Endodermal cell (in vitro differentiated cells): ENCODE measurements at regions not wholly inside any gene's neighbourhood (a gene's known extent, or its start where the extent isn't known, plus 50 kb on each side); places are given as distances from the start of the nearest gene placed in this dataset.

Source experiments
- DNase-seq: peaks from one replicate; pipeline ENCODE4 v3.0.0-alpha.2; 2017
- H3K27ac ChIP-seq: 2 replicates; pipeline ENCODE4 v1.5.1; 2013; ENCODE audit warnings: mild to moderate bottlenecking, low read depth, low read length, moderate library complexity
- H3K27me3 ChIP-seq: 2 replicates; pipeline ENCODE4 v1.6.1; 2013; ENCODE audit warnings: mild to moderate bottlenecking, low read length, moderate library complexity; ENCODE audit not compliant: insufficient read depth, control insufficient read depth, poor library complexity, severe bottlenecking
- H3K36me3 ChIP-seq: 2 replicates; pipeline ENCODE4 v1.7.0; 2013; ENCODE audit warnings: mild to moderate bottlenecking, low read length, moderate library complexity; ENCODE audit not compliant: control insufficient read depth, insufficient read depth
- H3K4me1 ChIP-seq: one replicate; pipeline ENCODE4 v1.7.0; 2013; ENCODE audit warnings: low read length; ENCODE audit not compliant: control insufficient read depth, insufficient read depth
- H3K4me3 ChIP-seq: 2 replicates; pipeline ENCODE4 v1.5.1; 2013; ENCODE audit warnings: mild to moderate bottlenecking, low read length, moderate library complexity
- H3K9ac ChIP-seq: 2 replicates; pipeline ENCODE4 v1.6.1; 2013; ENCODE audit warnings: mild to moderate bottlenecking, low read length, moderate library complexity; ENCODE audit not compliant: poor library complexity, severe bottlenecking; ENCODE audit errors: extremely low read depth
- H3K9me3 ChIP-seq: 2 replicates; pipeline ENCODE4 v1.6.1; 2013; ENCODE audit warnings: mild to moderate bottlenecking, low read length, moderate library complexity; ENCODE audit not compliant: control insufficient read depth
- H3K27ac Mint-ChIP-seq: 2 replicates; pipeline ENCODE4 v1.8.0; 2020; ENCODE audit warnings: mixed read lengths
- H3K27me3 Mint-ChIP-seq: 2 replicates; pipeline ENCODE4 v1.8.0; 2021; ENCODE audit warnings: mild to moderate bottlenecking, mixed read lengths; ENCODE audit not compliant: insufficient read depth
- H3K36me3 Mint-ChIP-seq: 2 replicates; pipeline ENCODE4 v1.8.0; 2020; ENCODE audit warnings: low read depth, mixed read lengths
- H3K4me1 Mint-ChIP-seq: 2 replicates; pipeline ENCODE4 v1.8.0; 2020; ENCODE audit warnings: mixed read lengths
- H3K4me3 Mint-ChIP-seq: 2 replicates; pipeline ENCODE4 v1.8.0; 2020; ENCODE audit warnings: mild to moderate bottlenecking, moderate library complexity, mixed read lengths
- H3K9me3 Mint-ChIP-seq: 2 replicates; pipeline ENCODE4 v1.8.0; 2020; ENCODE audit warnings: mild to moderate bottlenecking, mixed read lengths
- WGBS, 2 experiments: methylation state at CpG; one replicate each; pipeline versions ENCODE4 v1.1.5 to v1.1.7; 2013; ENCODE audit warnings: missing lambda C conversion rate in 2 of 2, mixed read lengths in 1 of 2; ENCODE audit not compliant: insufficient coverage in 1 of 2, insufficient read length in 1 of 2; 5-methylcytosine and 5-hydroxymethylcytosine counted together
- TF ChIP-seq, protein P1 (sequence below): fragments of 200-600 bp; sonication (generic); conservative IDR thresholded peaks from 2 replicates; pipeline ENCODE4 v1.5.0; 2021; ENCODE audit warnings: antibody characterized with exemption, mild to moderate bottlenecking

DNA sequence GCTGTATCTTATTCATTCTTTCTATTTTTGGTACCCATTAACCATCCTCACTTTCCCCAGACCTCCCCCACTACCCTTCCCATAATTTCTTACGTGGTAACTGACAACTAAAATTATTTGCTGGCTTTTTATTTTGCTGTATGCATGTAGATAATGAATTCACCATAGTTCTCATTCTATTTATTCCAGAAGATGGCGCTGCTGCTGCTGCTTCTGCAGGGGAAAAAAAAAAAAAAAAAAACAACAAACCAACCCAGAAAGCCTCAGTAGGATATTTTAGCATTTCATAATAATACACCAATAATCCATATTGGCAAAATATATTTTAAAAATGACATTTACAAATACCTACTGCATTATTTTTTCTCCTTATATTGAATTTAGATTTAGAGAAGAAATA is 416.6 kb upstream of the MAGEB18 start:
- Mint-ChIP-seq H3K27me3 (no peaks in the 10 kb centered on the region), H3K4me3 (no peak overlapping the region), H3K36me3 (no peaks in the 10 kb centered on the region), H3K27ac (no peak overlapping the region), H3K9me3 (peaks cover 36% of the 10 kb centered on the region), H3K4me1 (no peaks in the 10 kb centered on the region)
- TF ChIP-seq, protein P1, sequence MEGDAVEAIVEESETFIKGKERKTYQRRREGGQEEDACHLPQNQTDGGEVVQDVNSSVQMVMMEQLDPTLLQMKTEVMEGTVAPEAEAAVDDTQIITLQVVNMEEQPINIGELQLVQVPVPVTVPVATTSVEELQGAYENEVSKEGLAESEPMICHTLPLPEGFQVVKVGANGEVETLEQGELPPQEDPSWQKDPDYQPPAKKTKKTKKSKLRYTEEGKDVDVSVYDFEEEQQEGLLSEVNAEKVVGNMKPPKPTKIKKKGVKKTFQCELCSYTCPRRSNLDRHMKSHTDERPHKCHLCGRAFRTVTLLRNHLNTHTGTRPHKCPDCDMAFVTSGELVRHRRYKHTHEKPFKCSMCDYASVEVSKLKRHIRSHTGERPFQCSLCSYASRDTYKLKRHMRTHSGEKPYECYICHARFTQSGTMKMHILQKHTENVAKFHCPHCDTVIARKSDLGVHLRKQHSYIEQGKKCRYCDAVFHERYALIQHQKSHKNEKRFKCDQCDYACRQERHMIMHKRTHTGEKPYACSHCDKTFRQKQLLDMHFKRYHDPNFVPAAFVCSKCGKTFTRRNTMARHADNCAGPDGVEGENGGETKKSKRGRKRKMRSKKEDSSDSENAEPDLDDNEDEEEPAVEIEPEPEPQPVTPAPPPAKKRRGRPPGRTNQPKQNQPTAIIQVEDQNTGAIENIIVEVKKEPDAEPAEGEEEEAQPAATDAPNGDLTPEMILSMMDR: peak; percentile 69
- H3K9ac ChIP-seq: no peak overlapping the region
- no peak overlapping the region for H3K4me3 ChIP-seq
- no peaks in the 10 kb centered on the region for H3K9me3 ChIP-seq
- H3K36me3 ChIP-seq: no peaks in the 10 kb centered on the region
- no peaks in the 10 kb centered on the region for H3K27me3 ChIP-seq
- no CpG with 5 or more reads among the region's 2 CpGs for WGBS, 2 experiments
- no peaks in the 10 kb centered on the region for H3K4me1 ChIP-seq
- H3K27ac ChIP-seq: no peak overlapping the region
- no peak for DNase-seq

DNA sequence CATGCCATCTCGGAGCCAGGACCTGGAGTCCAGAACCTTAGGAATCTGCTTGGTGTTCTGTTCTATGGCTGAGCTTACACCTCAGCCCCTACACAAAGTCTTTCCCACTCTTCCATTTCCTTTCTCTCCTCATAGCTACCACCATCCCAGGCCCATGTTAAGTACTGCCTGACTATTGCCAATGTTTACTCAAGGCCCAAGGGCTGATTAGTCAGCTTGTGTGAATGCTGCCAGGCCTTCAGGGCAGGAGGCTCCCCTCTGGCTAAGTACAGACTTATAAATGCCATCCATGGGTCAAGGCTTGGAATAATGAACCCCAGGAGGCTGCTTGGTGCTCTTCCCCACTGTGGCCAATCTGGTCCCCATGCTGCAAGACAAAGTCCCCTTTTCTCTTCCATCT is 411.6 kb upstream of the MAGEB18 start:
- TF ChIP-seq, protein P1: no peak
- Mint-ChIP-seq H3K4me3 (no peak overlapping the region), H3K4me1 (no peaks in the 10 kb centered on the region), H3K36me3 (no peaks in the 10 kb centered on the region), H3K27me3 (no peaks in the 10 kb centered on the region), H3K27ac (no peak overlapping the region), H3K9me3 (peaks cover 35% of the 10 kb centered on the region)
- no peak overlapping the region for H3K4me3 ChIP-seq
- H3K4me1 ChIP-seq: no peaks in the 10 kb centered on the region
- WGBS, 2 experiments: 89% methylated on average over 1 of the region's 1 CpG; no CpG with 5 or more reads in 1 of the 2 experiments
- no peaks in the 10 kb centered on the region for H3K9me3 ChIP-seq
- no peaks in the 10 kb centered on the region for H3K27me3 ChIP-seq
- no peak for DNase-seq
- no peaks in the 10 kb centered on the region for H3K36me3 ChIP-seq
- H3K9ac ChIP-seq: no peak overlapping the region
- H3K27ac ChIP-seq: no peak overlapping the region

DNA sequence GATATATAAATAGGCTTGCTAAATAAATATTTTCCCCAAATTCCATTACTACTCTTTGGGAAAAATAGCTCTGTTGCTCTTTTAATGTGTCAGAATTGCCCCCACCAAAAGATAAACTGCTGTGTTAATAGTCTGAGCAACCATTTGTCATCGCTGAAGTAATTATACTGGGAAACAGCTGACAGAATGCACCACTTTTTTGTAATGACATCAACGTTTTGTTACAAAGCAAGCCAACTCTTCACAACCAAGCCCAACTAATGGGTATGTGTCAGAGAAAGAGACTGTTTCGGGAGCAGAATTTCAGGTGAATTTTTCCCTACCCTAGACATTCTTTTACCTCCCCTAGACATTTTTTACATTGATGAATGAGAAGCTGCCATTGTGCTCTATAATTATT is 405.0 kb upstream of the MAGEB18 start:
- 85% methylated on average over 2 of the region's 3 CpGs; no CpG with 5 or more reads in 1 of the 2 experiments for WGBS, 2 experiments
- H3K4me1 Mint-ChIP-seq: no peaks in the 10 kb centered on the region
- H3K27me3 Mint-ChIP-seq: no peaks in the 10 kb centered on the region

More for the DNA sequence above, 405.0 kb upstream of the MAGEB18 start:
- no peaks in the 10 kb centered on the region for H3K9me3 ChIP-seq
- H3K27me3 ChIP-seq: no peaks in the 10 kb centered on the region
- Mint-ChIP-seq H3K36me3 (no peaks in the 10 kb centered on the region), H3K27ac (no peak overlapping the region), H3K4me3 (no peak overlapping the region), H3K9me3 (peaks cover 35% of the 10 kb centered on the region)
- TF ChIP-seq, protein P1: no peak
- H3K4me1 ChIP-seq: no peaks in the 10 kb centered on the region
- no peak for DNase-seq
- no peak overlapping the region for H3K9ac ChIP-seq
- no peak overlapping the region for H3K27ac ChIP-seq
- H3K4me3 ChIP-seq: no peak overlapping the region
- H3K36me3 ChIP-seq: no peaks in the 10 kb centered on the region
